K562 (cell line): ENCODE measurements at regions not wholly inside any gene's neighbourhood (a gene's known extent, or its start where the extent isn't known, plus 50 kb on each side); places are given as distances from the start of the nearest gene placed in this dataset.

Source experiments
- ATAC-seq: fragments of 200-7000 bp; cut with Tn5 transposase; 3 replicates; pipeline ENCODE4 v1.9.1; 2020; ENCODE audit warnings: moderate library complexity
- BruUV-seq: library from RNA; stranded (reverse); fragments of 400-500 nt; replicated peaks from 2 replicates; lab custom pipeline; 2021; lab: Mats Ljungman, UMichigan
- CTCF ChIA-PET: fragments of 300-600 bp; formaldehyde crosslinking; extraction: SDS; loops from one replicate; lab custom pipeline; 2021; ENCODE audit warnings: low intra/inter-chr PET ratio; lab: Yijun Ruan, JAX
- POLR2A ChIA-PET: fragments of 300-600, 350-650 bp; sonication (Branson Sonifier 250); formaldehyde crosslinking; extraction: SDS; loops from one replicate; lab custom pipeline; 2021; ENCODE audit warnings: antibody characterized with exemption, inconsistent platforms; lab: Yijun Ruan, JAX
- DNase-seq, 4 experiments: peaks; one replicate each; pipeline versions ENCODE4 v3.0.0 to v3.0.0-alpha.2; 2011 to 2018; ENCODE audit warnings: low spot score in 3 of 4, mixed read lengths in 3 of 4; ENCODE audit errors: extremely low read depth in 1 of 4
- FAIRE-seq: peaks from 2 replicates; lab custom pipeline; 2011; peaks lifted over from hg19 to GRCh38; lab: Jason Lieb, UNC
- H2AFZ ChIP-seq: 2 replicates; pipeline ENCODE4 v1.6.0; 2011; ENCODE audit warnings: low read depth, low read length, control low read depth, inconsistent platforms
- H3K27ac ChIP-seq: fragments of 200-600 bp; 3 replicates; pipeline ENCODE4 v1.8.0; 2011; ENCODE audit warnings: low read depth, mild to moderate bottlenecking, control low read depth, inconsistent platforms, low read length, moderate library complexity, mixed read lengths; ENCODE audit errors: extremely low read depth
- H3K27me3 ChIP-seq, 2 experiments: fragments of 300-600 bp in 1 of 2; 2 replicates in 1 of 2; 3 replicates in 1 of 2; pipeline versions ENCODE4 v1.6.0 to v1.8.0; 2011; ENCODE audit warnings: inconsistent platforms in 2 of 2, low read length in 2 of 2, mild to moderate bottlenecking in 1 of 2, mixed read lengths in 1 of 2, moderate library complexity in 1 of 2; ENCODE audit not compliant: control insufficient read depth in 2 of 2, insufficient read depth in 2 of 2
- H3K36me3 ChIP-seq: fragments of 300-600 bp; 3 replicates; pipeline ENCODE4 v1.8.0; 2011; ENCODE audit warnings: mild to moderate bottlenecking, low read length, inconsistent platforms; ENCODE audit not compliant: control insufficient read depth, insufficient read depth
- H3K4me1 ChIP-seq, 2 experiments: fragments of 200-600 bp in 1 of 2; replicated peaks in 1 of 2; 2 replicates in 1 of 2; 3 replicates in 1 of 2; pipeline versions ENCODE4 v1.5.1 to v1.8.0; 2011; ENCODE audit warnings: inconsistent platforms in 2 of 2, low read length in 2 of 2, mild to moderate bottlenecking in 1 of 2, mixed read lengths in 1 of 2, moderate library complexity in 1 of 2; ENCODE audit not compliant: control insufficient read depth in 2 of 2, insufficient read depth in 2 of 2
- H3K4me2 ChIP-seq: 2 replicates; pipeline ENCODE4 v1.6.1; 2011; ENCODE audit warnings: low read length, control low read depth, inconsistent platforms, mixed read lengths; ENCODE audit not compliant: insufficient read depth
- H3K4me3 ChIP-seq: fragments of 200-600 bp; sonication (generic), shearing (Covaris generic); 2 replicates; pipeline ENCODE4 v1.5.1; 2016; ENCODE audit warnings: control low read depth, inconsistent platforms
- H3K79me2 ChIP-seq: fragments of 200-600 bp; 3 replicates; pipeline ENCODE4 v1.8.0; 2011; ENCODE audit warnings: low read length, inconsistent platforms; ENCODE audit not compliant: control insufficient read depth, insufficient read depth
- H3K9ac ChIP-seq, 2 experiments: 2 replicates each; pipeline versions ENCODE4 v1.6.0 to v1.6.1; 2011; ENCODE audit warnings: low read depth in 2 of 2, low read length in 2 of 2, control low read depth in 1 of 2, inconsistent platforms in 1 of 2, mild to moderate bottlenecking in 1 of 2, mixed read lengths in 1 of 2; ENCODE audit not compliant: insufficient read depth in 1 of 2
- H3K9me1 ChIP-seq: one replicate; pipeline ENCODE4 v1.6.0; 2011; ENCODE audit warnings: inconsistent platforms, mild to moderate bottlenecking, low read length, moderate library complexity; ENCODE audit not compliant: control insufficient read depth, insufficient read depth
- H3K9me3 ChIP-seq: replicated peaks from 2 replicates; pipeline ENCODE4 v1.5.1; 2011; ENCODE audit warnings: low read depth, low read length, inconsistent platforms; ENCODE audit not compliant: control insufficient read depth, insufficient read depth
- H4K20me1 ChIP-seq: replicated peaks from 2 replicates; pipeline ENCODE4 v1.6.1; 2011; ENCODE audit warnings: low read length, inconsistent platforms, mixed read lengths; ENCODE audit not compliant: control insufficient read depth, insufficient read depth
- ESRRA ChIP-seq: fragments of 450-650 bp; IDR thresholded peaks from 2 replicates; pipeline ENCODE4 v1.6.1; 2014; ENCODE audit warnings: low read depth, mild to moderate bottlenecking, moderate library complexity, borderline replicate concordance
- ETV1 ChIP-seq: fragments of 450-650 bp; conservative IDR thresholded peaks from 2 replicates; pipeline ENCODE4 v1.6.1; 2016; ENCODE audit warnings: missing genetic modification characterization, control low read depth, low read depth, missing compliant biosample characterization
- FOXJ3 ChIP-seq: sonication (generic); formaldehyde crosslinking; IDR thresholded peaks from 2 replicates; pipeline ENCODE4 v1.4.0; 2020; ENCODE audit warnings: mild to moderate bottlenecking, missing genetic modification reagents
- GTF2E2 ChIP-seq: fragments of 200-800 bp; sonication (Bioruptor generic); IDR thresholded peaks from 2 replicates; pipeline ENCODE4 v1.6.1; 2016; ENCODE audit warnings: missing genetic modification characterization, missing compliant biosample characterization
- HDAC3 ChIP-seq: fragments of 450-650 bp; IDR thresholded peaks from 2 replicates; pipeline ENCODE4 v1.6.1; 2018; ENCODE audit warnings: borderline replicate concordance, mild to moderate bottlenecking, moderate library complexity; ENCODE audit not compliant: partially characterized antibody
- HMG20B ChIP-seq: fragments of 250-450 bp; sonication (Bioruptor Pico); IDR thresholded peaks from 2 replicates; pipeline ENCODE4 v1.5.0; 2021; ENCODE audit warnings: mild to moderate bottlenecking
- MEIS2 ChIP-seq: fragments of 450-650 bp; IDR thresholded peaks from 2 replicates; pipeline ENCODE4 v1.6.1; 2014; ENCODE audit warnings: mild to moderate bottlenecking; ENCODE audit not compliant: partially characterized antibody
- NEUROD1 ChIP-seq: fragments of 150-350 bp; IDR thresholded peaks from 2 replicates; pipeline ENCODE4 v1.6.1; 2014; ENCODE audit warnings: borderline replicate concordance, low read length, low read depth; ENCODE audit not compliant: partially characterized antibody
- OTX1 ChIP-seq: fragments of 450-650 bp; formaldehyde crosslinking; IDR thresholded peaks from 2 replicates; pipeline ENCODE4 v1.4.0; 2022; ENCODE audit warnings: mild to moderate bottlenecking
- PPARD ChIP-seq: fragments of 250-450 bp; sonication (Bioruptor Pico); IDR thresholded peaks from 2 replicates; pipeline ENCODE4 v1.8.0; 2022; ENCODE audit warnings: inconsistent platforms, mild to moderate bottlenecking, moderate library complexity
- PRMT5 ChIP-seq: sonication (generic); formaldehyde crosslinking; IDR thresholded peaks from 2 replicates; pipeline ENCODE4 v1.5.0; 2020; ENCODE audit warnings: missing genetic modification reagents
- SMAD2 ChIP-seq: fragments of 150-350 bp; IDR thresholded peaks from 2 replicates; pipeline ENCODE4 v1.6.1; 2014; ENCODE audit warnings: low read depth, mild to moderate bottlenecking, low read length
- THAP7 ChIP-seq: fragments of 250-450 bp; sonication (Bioruptor Pico); IDR thresholded peaks from 2 replicates; pipeline ENCODE4 v1.5.0; 2021
- YBX1 ChIP-seq: fragments of 450-650 bp; IDR thresholded peaks from 2 replicates; pipeline ENCODE4 v1.7.1; 2016; ENCODE audit warnings: mild to moderate bottlenecking
- ZFP91 ChIP-seq: sonication (generic); formaldehyde crosslinking; IDR thresholded peaks from 2 replicates; pipeline ENCODE4 v1.8.0; 2022; ENCODE audit warnings: mild to moderate bottlenecking, missing genetic modification reagents
- ZSCAN29 ChIP-seq: fragments of 450-650 bp; IDR thresholded peaks from 2 replicates; pipeline ENCODE4 v1.6.1; 2017
- WGBS: fragments of 100-300 bp; shearing (Covaris generic); methylation state at CpG from one replicate; pipeline ENCODE4 v1.1.6; 2016; ENCODE audit warnings: low coverage, mixed read lengths; ENCODE audit not compliant: insufficient coverage; ENCODE audit errors: missing lambda C conversion rate; 5-methylcytosine and 5-hydroxymethylcytosine counted together
- in situ Hi-C: fragments of 300-500 bp; cut with MboI; formaldehyde crosslinking; loops from 4 replicates; pipeline ENCODE4 v1.15.0; 2018; ENCODE audit warnings: inconsistent platforms, mixed read lengths
- intact Hi-C: fragments of 100-400 bp; cut with micrococcal nuclease; formaldehyde crosslinking; loops from 2 replicates; pipeline ENCODE4 v1.14.2; 2022

GRCh38 chr3:194939532-194939909 lies 253.8 kb downstream of the FAM43A start:
- FAIRE-seq (no peak), ATAC-seq (no peak), DNase-seq (no peak)
- intact Hi-C loops = no loop called here
- in situ Hi-C loops = no loop called here
- Histone ChIP-seq H3K36me3 (no peaks in the 10 kb centered on the region), H3K79me2 (no peaks in the 10 kb centered on the region), H3K4me2 (no peak overlapping the region), H3K27ac (no peak overlapping the region), H4K20me1 (no peaks in the 10 kb centered on the region; the same call in 1 of the 2 replicates), H2AFZ (no peak overlapping the region), H3K4me3 (no peak overlapping the region), H3K9me1 (no peaks in the 10 kb centered on the region), H3K4me1 (no peaks in the 10 kb centered on the region), H3K9ac (no peak overlapping the region), H3K9me3 (no peaks in the 10 kb centered on the region), H3K27me3 (peaks cover 26 to 67% of the 10 kb centered on the region in 2 experiments)
- CTCF ChIA-PET = no interaction called here
- no TSS peak for BruUV-seq
- WGBS = 1% methylated on average over 6 of the region's 6 CpGs
- TF ChIP-seq YBX1 (no peak), FOXJ3 (CRISPR knock-in tag) (no peak), OTX1 (no peak), MEIS2 (no peak), PPARD (CRISPR knock-in tag) (no peak), ZSCAN29 (no peak), THAP7 (CRISPR knock-in tag) (no peak), HMG20B (CRISPR knock-in tag) (no peak), HDAC3 (no peak), ESRRA (no peak), NEUROD1 (no peak), GTF2E2 (no peak), PRMT5 (CRISPR knock-in tag) (no peak), SMAD2 (no peak), ETV1 (tag) (no peak), ZFP91 (CRISPR knock-in tag) (no peak)
- POLR2A ChIA-PET = no interaction called here
